ENCODE measurements at regions not wholly inside any gene's neighbourhood (a gene's known extent, or its start where the extent isn't known, plus 50 kb on each side); places are given as distances from the start of the nearest gene placed in this dataset.

- peak; percentile 78 to 91 (median 84) for ATAC-seq
- Histone ChIP-seq H3K9me3 (no peaks in the 10 kb centered on the region), H3K36me3 (no peaks in the 10 kb centered on the region), H3K27me3 (peaks cover 0 to 11% (median 0%) of the 10 kb centered on the region in 9 donors), H3K27ac (peak overlapping the region in 1 of 12 donors; percentile 48), H3K4me1 (peaks cover 0 to 20% (median 6%) of the 10 kb centered on the region in 12 donors), H3K4me3 (peak overlapping the region in 10 of 12 donors; percentile 5 to 47 (median 35))
- TF ChIP-seq POLR2A (IDR thresholded peaks at IDR 0.05) (no peak), CTCF (IDR thresholded peaks at IDR 0.05) (peak; percentile 53 to 81 (median 65))
- DNase-seq = peak; percentile 64 to 88 (median 80)
- WGBS, 4 donors = 10 to 15% (median 14%) methylated on average over 7 to 11 of the region's 11 CpGs
- intact Hi-C loops (cut with DNase I) = loop anchor here in 2 of 10 donors (10.0 kb wide), 2 partner anchors 104 to 236 kb away; no protein-coding TSS in a partner anchor
Observed at GRCh38 chr11:8328848-8329330, 65.2 kb upstream of the LMO1 start.

- no peak for DNase-seq
- intact Hi-C loops (cut with DNase I) = loop anchor here in 2 of 10 donors (10.0 kb wide), 2 partner anchors 104 to 236 kb away; no protein-coding TSS in a partner anchor
- Histone ChIP-seq H3K27ac (no peak overlapping the region), H3K4me3 (no peak overlapping the region), H3K36me3 (no peaks in the 10 kb centered on the region), H3K4me1 (peaks cover 0 to 20% (median 6%) of the 10 kb centered on the region in 12 donors), H3K27me3 (peaks cover 0 to 11% (median 0%) of the 10 kb centered on the region in 9 donors), H3K9me3 (no peaks in the 10 kb centered on the region)
- 92 to 100% (median 98%) methylated on average over 7 of the region's 7 CpGs for WGBS, 4 donors
- TF ChIP-seq CTCF (IDR thresholded peaks at IDR 0.05) (no peak), POLR2A (IDR thresholded peaks at IDR 0.05) (no peak)
- ATAC-seq = peak in 2 of 4 donors; percentile 3 to 14
Observed at GRCh38 chr11:8328231-8328794, 64.6 kb upstream of the LMO1 start.

- 43 to 65% (median 62%) methylated on average over 2 to 3 of the region's 3 CpGs for WGBS, 4 donors
- ATAC-seq = no peak
Observed at GRCh38 chr11:8327761-8328192, 64.1 kb upstream of the LMO1 start.

More at GRCh38 chr11:8327761-8328192, 64.1 kb upstream of the LMO1 start:
- Histone ChIP-seq H3K9me3 (no peaks in the 10 kb centered on the region), H3K4me3 (no peak overlapping the region), H3K36me3 (no peaks in the 10 kb centered on the region), H3K4me1 (peaks cover 0 to 20% (median 6%) of the 10 kb centered on the region in 12 donors), H3K27me3 (peaks cover 0 to 11% (median 0%) of the 10 kb centered on the region in 9 donors), H3K27ac (no peak overlapping the region)
- DNase-seq = no peak
- intact Hi-C loops (cut with DNase I) = loop anchor here in 2 of 10 donors (10.0 kb wide), 2 partner anchors 103 to 237 kb away; no protein-coding TSS in a partner anchor
- TF ChIP-seq POLR2A (IDR thresholded peaks at IDR 0.05) = no peak
- no peak for TF ChIP-seq CTCF (IDR thresholded peaks at IDR 0.05)
